Loucy (cell line): ENCODE measurements at regions not wholly inside any gene's neighbourhood (a gene's known extent, or its start where the extent isn't known, plus 50 kb on each side); places are given as distances from the start of the nearest gene placed in this dataset.

Source experiments
- H2AFZ ChIP-seq: fragments of 200-600 bp; sonication (generic); 2 replicates; pipeline ENCODE4 v1.6.0; 2016; ENCODE audit warnings: antibody characterized with exemption, mild to moderate bottlenecking, low read length, moderate library complexity
- H3F3A ChIP-seq: fragments of 200-600 bp; 2 replicates; pipeline ENCODE4 v1.6.0; 2016; ENCODE audit warnings: antibody characterized with exemption, low read depth, mild to moderate bottlenecking
- H3K27me3 ChIP-seq: fragments of 200-600 bp; sonication (generic); 2 replicates; pipeline ENCODE4 v1.6.1; 2014; ENCODE audit warnings: low read length, mild to moderate bottlenecking; ENCODE audit not compliant: insufficient read depth, poor library complexity, severe bottlenecking
- H3K36me3 ChIP-seq: fragments of 200-600 bp; sonication (generic); 2 replicates; pipeline ENCODE4 v1.6.1; 2016; ENCODE audit warnings: low read length; ENCODE audit not compliant: insufficient read depth
- H3K4me1 ChIP-seq: fragments of 200-600 bp; sonication (generic); 2 replicates; pipeline ENCODE4 v1.5.1; 2014; ENCODE audit warnings: low read length, mild to moderate bottlenecking; ENCODE audit not compliant: insufficient read depth, poor library complexity, severe bottlenecking
- H3K4me2 ChIP-seq: fragments of 200-600 bp; sonication (generic); 2 replicates; pipeline ENCODE4 v1.6.0; 2014; ENCODE audit warnings: antibody characterized with exemption, low read length, low read depth, mild to moderate bottlenecking; ENCODE audit not compliant: poor library complexity, severe bottlenecking
- H3K4me3 ChIP-seq: fragments of 200-600 bp; sonication (generic); 2 replicates; pipeline ENCODE4 v1.5.1; 2014; ENCODE audit warnings: low read length, mild to moderate bottlenecking, mixed read lengths; ENCODE audit not compliant: poor library complexity, severe bottlenecking
- H3K79me2 ChIP-seq: fragments of 200-600 bp; sonication (generic); 2 replicates; pipeline ENCODE4 v1.6.1; 2014; ENCODE audit warnings: low read length; ENCODE audit not compliant: insufficient read depth
- H3K9ac ChIP-seq: fragments of 200-600 bp; sonication (generic); 2 replicates; pipeline ENCODE4 v1.6.0; 2014; ENCODE audit warnings: mild to moderate bottlenecking, low read depth, low read length, moderate library complexity; ENCODE audit not compliant: poor library complexity, severe bottlenecking
- H3K9me2 ChIP-seq: fragments of 200-600 bp; sonication (generic); replicated peaks from 2 replicates; pipeline ENCODE4 v1.6.1; 2016; ENCODE audit warnings: low read depth, low read length, mixed read lengths
- H3K9me3 ChIP-seq: fragments of 200-600 bp; sonication (generic); 2 replicates; pipeline ENCODE4 v1.6.1; 2014; ENCODE audit warnings: mild to moderate bottlenecking, antibody characterized with exemption, low read length, low read depth; ENCODE audit not compliant: insufficient read depth
- H4K20me1 ChIP-seq: fragments of 200-600 bp; sonication (generic); 2 replicates; pipeline ENCODE4 v1.6.0; 2014; ENCODE audit warnings: antibody characterized with exemption, low read length, mild to moderate bottlenecking; ENCODE audit not compliant: insufficient read depth, poor library complexity, severe bottlenecking
- CTCF ChIP-seq: fragments of 200-600 bp; sonication (generic); conservative IDR thresholded peaks from 2 replicates; pipeline ENCODE4 v1.5.1; 2014; ENCODE audit warnings: mild to moderate bottlenecking, antibody characterized with exemption, low read length
- EZH2phosphoT487 ChIP-seq: fragments of 200-600 bp; IDR thresholded peaks from 2 replicates; pipeline ENCODE4 v1.6.1; 2018; ENCODE audit warnings: antibody characterized with exemption, mild to moderate bottlenecking, moderate library complexity, borderline replicate concordance

DNA sequence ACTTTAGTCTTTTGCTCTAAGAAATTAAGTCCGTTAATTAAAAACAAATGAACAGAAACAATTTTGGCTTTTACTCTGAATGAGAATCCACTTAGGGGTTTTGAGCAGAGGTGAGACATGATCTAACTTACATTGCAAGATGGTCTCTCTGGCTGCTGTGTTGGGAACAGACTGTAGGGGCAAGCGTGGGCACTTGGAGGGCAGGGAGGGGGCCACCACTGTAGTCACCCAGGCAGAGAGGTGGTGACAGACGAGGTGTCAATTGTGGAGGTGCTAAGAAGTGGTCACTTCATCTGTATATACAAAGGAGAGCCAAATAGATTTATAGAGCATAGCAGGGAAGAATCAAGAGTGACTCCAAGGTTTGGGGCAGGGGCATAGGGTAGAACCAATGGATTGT is 71.1 kb upstream of the IRF2BP2 start:
- Histone ChIP-seq H3K36me3 (no peaks in the 10 kb centered on the region), H3K27me3 (no peaks in the 10 kb centered on the region), H3K9me2 (no peaks in the 10 kb centered on the region), H2AFZ (peak overlapping the region; percentile 34; the same call in 1 of the 2 replicates), H3K4me3 (no peak overlapping the region), H3K4me1 (peaks cover 2% of the 10 kb centered on the region), H3K9me3 (0 out of 2 replicates have a peak, but pooled peaks cover under 1% of the 10 kb centered on the region), H4K20me1 (no peaks in the 10 kb centered on the region), H3K9ac (no peak overlapping the region), H3K79me2 (no peaks in the 10 kb centered on the region), H3F3A (no peaks in the 10 kb centered on the region), H3K4me2 (no peak overlapping the region)
- TF ChIP-seq CTCF: no peak
- TF ChIP-seq EZH2phosphoT487: no peak

- H4K20me1 ChIP-seq: no peaks in the 10 kb centered on the region
- no peak overlapping the region for H3K4me2 ChIP-seq
- H3K79me2 ChIP-seq: no peaks in the 10 kb centered on the region
- H2AFZ ChIP-seq: peak overlapping the region; percentile 34; the same call in 1 of the 2 replicates
- no peak overlapping the region for H3K4me3 ChIP-seq
- peaks cover 4% of the 10 kb centered on the region for H3K4me1 ChIP-seq
- TF ChIP-seq CTCF (no peak), EZH2phosphoT487 (no peak)
- H3F3A ChIP-seq: no peaks in the 10 kb centered on the region
- no peaks in the 10 kb centered on the region for H3K27me3 ChIP-seq
- no peaks in the 10 kb centered on the region for H3K9me2 ChIP-seq
- H3K9ac ChIP-seq: no peak overlapping the region
- no peaks in the 10 kb centered on the region for H3K36me3 ChIP-seq
- H3K9me3 ChIP-seq: no peaks in the 10 kb centered on the region
Measured at GRCh38 chr1:234680331-234680904, 70.4 kb upstream of the IRF2BP2 start.

- Histone ChIP-seq H3K27me3 (no peaks in the 10 kb centered on the region), H3K4me3 (no peak overlapping the region), H3K4me1 (peaks cover 4% of the 10 kb centered on the region), H3K9me3 (no peaks in the 10 kb centered on the region), H3K79me2 (no peaks in the 10 kb centered on the region), H3F3A (no peaks in the 10 kb centered on the region), H3K36me3 (no peaks in the 10 kb centered on the region), H3K9me2 (no peaks in the 10 kb centered on the region), H4K20me1 (no peaks in the 10 kb centered on the region), H3K4me2 (peak overlapping the region; percentile 49), H2AFZ (peak overlapping the region; percentile 82), H3K9ac (no peak overlapping the region)
- TF ChIP-seq EZH2phosphoT487: no peak
- no peak for TF ChIP-seq CTCF
Measured at GRCh38 chr1:234676103-234676594, 66.2 kb upstream of the IRF2BP2 start.
